Neural cell (in vitro differentiated cells): ENCODE measurements at regions not wholly inside any gene's neighbourhood (a gene's known extent, or its start where the extent isn't known, plus 50 kb on each side); places are given as distances from the start of the nearest gene placed in this dataset.

Experiments
- H2AFZ ChIP-seq: fragments of 200-600, 300-800 bp; sonication (generic), shearing (Covaris generic); 2 replicates; pipeline ENCODE4 v1.6.0; 2014; ENCODE audit warnings: low read depth, mild to moderate bottlenecking, antibody characterized with exemption, low read length, moderate library complexity
- H3F3A ChIP-seq: fragments of 200-600 bp; shearing (Covaris generic); 2 replicates; pipeline ENCODE4 v1.6.1; 2016; ENCODE audit warnings: mild to moderate bottlenecking, moderate library complexity, mixed read lengths, antibody characterized with exemption, low read length; ENCODE audit not compliant: insufficient read depth, poor library complexity, severe bottlenecking
- H3K27ac ChIP-seq: fragments of 200-600, 300-800 bp; sonication (generic), shearing (Covaris generic); 2 replicates; pipeline ENCODE4 v1.5.1; 2014; ENCODE audit warnings: mild to moderate bottlenecking, low read length, moderate library complexity
- H3K27me3 ChIP-seq: fragments of 300-800, 200-600 bp; sonication (generic), shearing (Covaris generic); 2 replicates; pipeline ENCODE4 v1.6.0; 2014; ENCODE audit warnings: mild to moderate bottlenecking, low read depth, low read length, moderate library complexity; ENCODE audit not compliant: insufficient read depth
- H3K36me3 ChIP-seq: fragments of 300-800, 200-600 bp; sonication (generic), shearing (Covaris generic); 2 replicates; pipeline ENCODE4 v1.5.1; 2014; ENCODE audit warnings: mild to moderate bottlenecking, antibody characterized with exemption, low read length, moderate library complexity; ENCODE audit not compliant: insufficient read depth
- H3K4me2 ChIP-seq: fragments of 300-800, 200-600 bp; sonication (generic), shearing (Covaris generic); 2 replicates; pipeline ENCODE4 v1.6.0; 2014; ENCODE audit warnings: mild to moderate bottlenecking, low read length
- H3K4me3 ChIP-seq: fragments of 300-800, 200-600 bp; sonication (generic), shearing (Covaris generic); 2 replicates; pipeline ENCODE4 v1.5.1; 2014; ENCODE audit warnings: mild to moderate bottlenecking, low read length, moderate library complexity
- H3K79me2 ChIP-seq: fragments of 200-600 bp; shearing (Covaris generic); replicated peaks from 2 replicates; pipeline ENCODE4 v1.6.0; 2014; ENCODE audit warnings: mild to moderate bottlenecking, low read length, moderate library complexity; ENCODE audit not compliant: insufficient read depth
- H3K9ac ChIP-seq: fragments of 300-800, 200-600 bp; sonication (generic), shearing (Covaris generic); 2 replicates; pipeline ENCODE4 v1.6.1; 2016; ENCODE audit warnings: mild to moderate bottlenecking, low read length, mixed read lengths
- H3K9me2 ChIP-seq: fragments of 200-600 bp; shearing (Covaris generic); 2 replicates; pipeline ENCODE4 v1.6.1; 2016; ENCODE audit warnings: mild to moderate bottlenecking, low read length, mixed read lengths; ENCODE audit not compliant: insufficient read depth
- H3K9me3 ChIP-seq: fragments of 200-600, 300-800 bp; sonication (generic), shearing (Covaris generic); 2 replicates; pipeline ENCODE4 v1.6.1; 2016; ENCODE audit warnings: mild to moderate bottlenecking, mixed run types, low read length, moderate library complexity, mixed read lengths
- H4K20me1 ChIP-seq: fragments of 200-600 bp; shearing (Covaris generic); 2 replicates; pipeline ENCODE4 v1.6.1; 2016; ENCODE audit warnings: mild to moderate bottlenecking, mixed run types; ENCODE audit not compliant: insufficient read depth
- EP300 ChIP-seq: fragments of 450-650 bp; conservative IDR thresholded peaks from 2 replicates; pipeline ENCODE4 v1.6.1; 2014; ENCODE audit warnings: antibody characterized with exemption, mild to moderate bottlenecking, moderate library complexity; ENCODE audit not compliant: poor library complexity, severe bottlenecking
- EZH2 ChIP-seq: fragments of 200-600, 300-800 bp; shearing (Covaris generic), sonication (generic); IDR thresholded peaks from 2 replicates; pipeline ENCODE4 v1.6.1; 2014; ENCODE audit warnings: antibody characterized with exemption, low read length, borderline replicate concordance, mild to moderate bottlenecking; ENCODE audit not compliant: insufficient read depth, poor library complexity, severe bottlenecking
- MXI1 ChIP-seq: fragments of 450-650 bp; conservative IDR thresholded peaks from 2 replicates; pipeline ENCODE4 v1.6.1; 2014; ENCODE audit warnings: antibody characterized with exemption, mild to moderate bottlenecking; ENCODE audit not compliant: poor library complexity, severe bottlenecking
- POLR2AphosphoS5 ChIP-seq: IDR thresholded peaks from 2 replicates; pipeline ENCODE4 v1.6.1; 2012
- RAD21 ChIP-seq: fragments of 450-650 bp; conservative IDR thresholded peaks from 2 replicates; pipeline ENCODE4 v1.6.1; 2014; ENCODE audit warnings: antibody characterized with exemption, mild to moderate bottlenecking, moderate library complexity
- REST ChIP-seq: IDR thresholded peaks from 2 replicates; pipeline ENCODE4 v1.6.1; 2012; ENCODE audit warnings: borderline replicate concordance
- SMC3 ChIP-seq: fragments of 450-650 bp; conservative IDR thresholded peaks from 2 replicates; pipeline ENCODE4 v1.6.1; 2014; ENCODE audit warnings: antibody characterized with exemption, mild to moderate bottlenecking, moderate library complexity; ENCODE audit not compliant: poor library complexity
- TAF1 ChIP-seq: IDR thresholded peaks from 2 replicates; pipeline ENCODE4 v1.6.1; 2012; ENCODE audit warnings: low read depth
- TF ChIP-seq, protein P1 (sequence below): fragments of 450-650 bp; IDR thresholded peaks from 2 replicates; pipeline ENCODE4 v1.5.1; 2014; ENCODE audit warnings: antibody characterized with exemption, mild to moderate bottlenecking, moderate library complexity; ENCODE audit not compliant: poor library complexity, severe bottlenecking

GRCh38 chr2:48254839-48255238 is 59.6 kb upstream of the FOXN2 start:
- no peaks in the 10 kb centered on the region for H3K9me2 ChIP-seq
- H4K20me1 ChIP-seq, result no peaks in the 10 kb centered on the region
- H3K9me3 ChIP-seq, result no peaks in the 10 kb centered on the region
- TF ChIP-seq SMC3, result no peak
- TF ChIP-seq, protein P1, sequence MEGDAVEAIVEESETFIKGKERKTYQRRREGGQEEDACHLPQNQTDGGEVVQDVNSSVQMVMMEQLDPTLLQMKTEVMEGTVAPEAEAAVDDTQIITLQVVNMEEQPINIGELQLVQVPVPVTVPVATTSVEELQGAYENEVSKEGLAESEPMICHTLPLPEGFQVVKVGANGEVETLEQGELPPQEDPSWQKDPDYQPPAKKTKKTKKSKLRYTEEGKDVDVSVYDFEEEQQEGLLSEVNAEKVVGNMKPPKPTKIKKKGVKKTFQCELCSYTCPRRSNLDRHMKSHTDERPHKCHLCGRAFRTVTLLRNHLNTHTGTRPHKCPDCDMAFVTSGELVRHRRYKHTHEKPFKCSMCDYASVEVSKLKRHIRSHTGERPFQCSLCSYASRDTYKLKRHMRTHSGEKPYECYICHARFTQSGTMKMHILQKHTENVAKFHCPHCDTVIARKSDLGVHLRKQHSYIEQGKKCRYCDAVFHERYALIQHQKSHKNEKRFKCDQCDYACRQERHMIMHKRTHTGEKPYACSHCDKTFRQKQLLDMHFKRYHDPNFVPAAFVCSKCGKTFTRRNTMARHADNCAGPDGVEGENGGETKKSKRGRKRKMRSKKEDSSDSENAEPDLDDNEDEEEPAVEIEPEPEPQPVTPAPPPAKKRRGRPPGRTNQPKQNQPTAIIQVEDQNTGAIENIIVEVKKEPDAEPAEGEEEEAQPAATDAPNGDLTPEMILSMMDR, result no peak
- TF ChIP-seq TAF1, result no peak
- TF ChIP-seq REST, result no peak
- TF ChIP-seq EZH2, result no peak
- no peak for TF ChIP-seq RAD21
- TF ChIP-seq MXI1, result no peak
- no peak for TF ChIP-seq POLR2AphosphoS5
- no peak for TF ChIP-seq EP300
- H3K4me3 ChIP-seq, result no peak overlapping the region
- H3F3A ChIP-seq, result no peaks in the 10 kb centered on the region
- H3K27me3 ChIP-seq, result no peaks in the 10 kb centered on the region
- no peaks in the 10 kb centered on the region for H3K79me2 ChIP-seq
- no peaks in the 10 kb centered on the region for H3K36me3 ChIP-seq
- H3K9ac ChIP-seq, result no peak overlapping the region
- no peak overlapping the region for H3K27ac ChIP-seq
- no peak overlapping the region for H2AFZ ChIP-seq
- H3K4me2 ChIP-seq, result no peak overlapping the region

DNA sequence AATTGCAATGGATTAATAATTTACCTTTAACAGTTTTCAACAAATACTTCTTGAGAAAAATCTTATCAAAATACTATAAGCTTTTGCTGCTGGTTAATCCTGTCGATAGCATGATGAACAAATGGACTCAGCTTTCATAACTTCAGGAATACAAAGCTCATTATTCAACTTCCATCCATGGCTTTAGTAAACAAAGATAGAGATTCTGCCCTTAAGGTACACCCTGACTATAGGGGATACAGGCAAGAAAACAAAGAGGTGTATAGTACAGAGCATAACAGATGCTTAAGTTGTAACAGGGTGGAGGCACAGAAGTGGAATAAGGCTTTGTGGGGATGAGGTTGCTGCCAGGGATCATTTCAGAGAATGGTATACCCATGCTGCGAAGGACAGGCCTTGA is 57.0 kb upstream of the FOXN2 start:
- no peaks in the 10 kb centered on the region for H3K9me3 ChIP-seq
- H2AFZ ChIP-seq, result no peak overlapping the region

More for the DNA sequence above, 57.0 kb upstream of the FOXN2 start:
- TF ChIP-seq RAD21 (no peak), REST (no peak), EP300 (no peak), MXI1 (no peak), POLR2AphosphoS5 (no peak), EZH2 (no peak), TAF1 (no peak), SMC3 (no peak)
- TF ChIP-seq, protein P1, result no peak
- Histone ChIP-seq H3F3A (no peaks in the 10 kb centered on the region), H3K27me3 (no peaks in the 10 kb centered on the region), H4K20me1 (no peaks in the 10 kb centered on the region), H3K9ac (no peak overlapping the region), H3K4me2 (no peak overlapping the region), H3K36me3 (no peaks in the 10 kb centered on the region), H3K27ac (no peak overlapping the region), H3K79me2 (no peaks in the 10 kb centered on the region), H3K9me2 (no peaks in the 10 kb centered on the region), H3K4me3 (no peak overlapping the region)
